H9 (cell line): ENCODE measurements at regions not wholly inside any gene's neighbourhood (a gene's known extent, or its start where the extent isn't known, plus 50 kb on each side); places are given as distances from the start of the nearest gene placed in this dataset.

Source experiments
- DNase-seq: peaks from one replicate; pipeline ENCODE4 v3.0.0-alpha.2; 2017
- H2AFZ ChIP-seq: one replicate; pipeline ENCODE4 v1.6.1; 2013; ENCODE audit warnings: mild to moderate bottlenecking, low read length, control low read depth, moderate library complexity
- H2AK5ac ChIP-seq: 2 replicates; pipeline ENCODE4 v1.6.1; 2013; ENCODE audit warnings: low read length, control low read depth, mixed read lengths; ENCODE audit not compliant: insufficient read length
- H2BK120ac ChIP-seq: one replicate; pipeline ENCODE4 v1.6.1; 2013; ENCODE audit warnings: low read depth, mild to moderate bottlenecking, low read length, control low read depth, inconsistent platforms; ENCODE audit not compliant: poor library complexity, severe bottlenecking
- H2BK12ac ChIP-seq: 2 replicates; pipeline ENCODE4 v1.6.1; 2013; ENCODE audit warnings: low read length, control low read depth, mixed read lengths, low read depth; ENCODE audit not compliant: insufficient read length
- H2BK15ac ChIP-seq: 2 replicates; pipeline ENCODE4 v1.6.1; 2013; ENCODE audit warnings: low read depth, low read length, control low read depth
- H2BK20ac ChIP-seq: one replicate; pipeline ENCODE4 v1.6.1; 2013; ENCODE audit warnings: low read depth, mild to moderate bottlenecking, low read length, control low read depth, inconsistent platforms; ENCODE audit not compliant: poor library complexity, severe bottlenecking
- H2BK5ac ChIP-seq: 2 replicates; pipeline ENCODE4 v1.6.1; 2013; ENCODE audit warnings: low read length, control low read depth, mixed read lengths; ENCODE audit not compliant: insufficient read length
- H3K14ac ChIP-seq: 2 replicates; pipeline ENCODE4 v1.6.1; 2013; ENCODE audit warnings: low read length, control low read depth; ENCODE audit not compliant: insufficient read depth
- H3K18ac ChIP-seq: 2 replicates; pipeline ENCODE4 v1.6.1; 2013; ENCODE audit warnings: low read depth, mild to moderate bottlenecking, mixed read lengths, low read length, control low read depth; ENCODE audit not compliant: insufficient read length
- H3K23ac ChIP-seq: 2 replicates; pipeline ENCODE4 v1.6.1; 2013; ENCODE audit warnings: low read length, control low read depth, mixed read lengths, low read depth; ENCODE audit not compliant: insufficient read length
- H3K23me2 ChIP-seq: 2 replicates; pipeline ENCODE4 v1.6.1; 2013; ENCODE audit warnings: low read depth, mild to moderate bottlenecking, mixed read lengths, low read length, control low read depth; ENCODE audit not compliant: insufficient read length, poor library complexity, severe bottlenecking
- H3K27ac ChIP-seq: 2 replicates; pipeline ENCODE4 v1.5.1; 2013; ENCODE audit warnings: low read length, control low read depth, mixed read lengths, low read depth; ENCODE audit not compliant: insufficient read length
- H3K27me3 ChIP-seq: 2 replicates; pipeline ENCODE4 v1.6.1; 2013; ENCODE audit warnings: low read length, control low read depth, inconsistent platforms; ENCODE audit not compliant: insufficient read depth
- H3K4ac ChIP-seq: 2 replicates; pipeline ENCODE4 v1.6.1; 2013; ENCODE audit warnings: low read depth, mild to moderate bottlenecking, control low read depth, inconsistent platforms, low read length, moderate library complexity
- H3K4me1 ChIP-seq: 2 replicates; pipeline ENCODE4 v1.6.1; 2013; ENCODE audit warnings: low read length, control low read depth, inconsistent platforms; ENCODE audit not compliant: insufficient read depth
- H3K4me2 ChIP-seq: 2 replicates; pipeline ENCODE4 v1.6.1; 2013; ENCODE audit warnings: low read length, control low read depth, mixed read lengths; ENCODE audit not compliant: insufficient read length, insufficient read depth
- H3K56ac ChIP-seq: 2 replicates; pipeline ENCODE4 v1.6.1; 2013; ENCODE audit warnings: low read depth, mild to moderate bottlenecking, mixed read lengths, low read length, control low read depth; ENCODE audit not compliant: insufficient read length
- H3K79me1 ChIP-seq: 2 replicates; pipeline ENCODE4 v1.6.1; 2013; ENCODE audit warnings: low read depth, mild to moderate bottlenecking, moderate library complexity, low read length, control low read depth, inconsistent platforms; ENCODE audit not compliant: insufficient read depth, poor library complexity, severe bottlenecking
- H3K79me2 ChIP-seq: 2 replicates; pipeline ENCODE4 v1.6.1; 2013; ENCODE audit warnings: low read length, control low read depth, inconsistent platforms; ENCODE audit not compliant: insufficient read depth
- H3K9ac ChIP-seq: 2 replicates; pipeline ENCODE4 v1.6.1; 2013; ENCODE audit warnings: low read length, control low read depth, mixed read lengths; ENCODE audit not compliant: insufficient read length; ENCODE audit errors: extremely low read depth
- H3K9me3 ChIP-seq: one replicate; pipeline ENCODE4 v1.6.1; 2013; ENCODE audit warnings: low read depth, low read length, inconsistent platforms; ENCODE audit not compliant: control insufficient read depth
- H3T11ph ChIP-seq: one replicate; pipeline ENCODE4 v1.6.1; 2013; ENCODE audit warnings: mild to moderate bottlenecking, low read length, control low read depth, inconsistent platforms
- H4K20me1 ChIP-seq: one replicate; pipeline ENCODE4 v1.6.1; 2013; ENCODE audit not compliant: control insufficient read depth, insufficient read length, insufficient read depth
- H4K5ac ChIP-seq: 2 replicates; pipeline ENCODE4 v1.6.1; 2013; ENCODE audit warnings: low read depth, mild to moderate bottlenecking, mixed read lengths, low read length, control low read depth; ENCODE audit not compliant: insufficient read length
- H4K8ac ChIP-seq: replicated peaks from 2 replicates; pipeline ENCODE4 v1.6.1; 2013; ENCODE audit warnings: low read length, control low read depth, mixed read lengths, low read depth; ENCODE audit not compliant: insufficient read length
- H4K91ac ChIP-seq: 2 replicates; pipeline ENCODE4 v1.6.1; 2013; ENCODE audit warnings: low read depth, mild to moderate bottlenecking, moderate library complexity, mixed read lengths, low read length, control low read depth; ENCODE audit not compliant: insufficient read length
- H3K27ac Mint-ChIP-seq, 3 experiments: 2 replicates in 2 of 3; 3 replicates in 1 of 3; pipeline ENCODE4 v1.8.0; 2020 to 2021; ENCODE audit warnings: mixed read lengths in 3 of 3, mild to moderate bottlenecking in 1 of 3, moderate library complexity in 1 of 3
- H3K27me3 Mint-ChIP-seq: 2 replicates; pipeline ENCODE4 v1.8.0; 2021; ENCODE audit warnings: low read depth, mild to moderate bottlenecking, moderate library complexity, mixed read lengths
- H3K36me3 Mint-ChIP-seq, 3 experiments: 2 replicates in 2 of 3; 3 replicates in 1 of 3; pipeline ENCODE4 v1.8.0; 2020 to 2021; ENCODE audit warnings: low read depth in 3 of 3, mixed read lengths in 3 of 3; ENCODE audit not compliant: insufficient read depth in 1 of 3
- H3K4me1 Mint-ChIP-seq, 2 experiments: 2 replicates each; pipeline ENCODE4 v1.8.0; 2020; ENCODE audit warnings: mixed read lengths in 2 of 2
- H3K4me3 Mint-ChIP-seq, 2 experiments: 2 replicates in 1 of 2; 3 replicates in 1 of 2; pipeline ENCODE4 v1.8.0; 2020 to 2021; ENCODE audit warnings: mild to moderate bottlenecking in 2 of 2, mixed read lengths in 2 of 2, moderate library complexity in 1 of 2
- H3K9me3 Mint-ChIP-seq, 2 experiments: 2 replicates in 1 of 2; 3 replicates in 1 of 2; pipeline ENCODE4 v1.8.0; 2020; ENCODE audit warnings: mild to moderate bottlenecking in 2 of 2, mixed read lengths in 2 of 2, moderate library complexity in 1 of 2
- CTCF ChIP-seq: fragments of 200-600 bp; sonication (generic); conservative IDR thresholded peaks from 3 replicates; pipeline ENCODE4 v1.8.0; 2021; ENCODE audit warnings: antibody characterized with exemption, mild to moderate bottlenecking
- WGBS: extraction: QIAGEN DNeasy Blood & Tissue Kit; methylation state at CpG from one replicate; pipeline ENCODE4 v1.1.7; 2013; ENCODE audit warnings: missing lambda C conversion rate, low lambda C conversion rate, mixed read lengths; ENCODE audit not compliant: insufficient read length; ENCODE audit errors: extremely low coverage; 5-methylcytosine and 5-hydroxymethylcytosine counted together

DNA sequence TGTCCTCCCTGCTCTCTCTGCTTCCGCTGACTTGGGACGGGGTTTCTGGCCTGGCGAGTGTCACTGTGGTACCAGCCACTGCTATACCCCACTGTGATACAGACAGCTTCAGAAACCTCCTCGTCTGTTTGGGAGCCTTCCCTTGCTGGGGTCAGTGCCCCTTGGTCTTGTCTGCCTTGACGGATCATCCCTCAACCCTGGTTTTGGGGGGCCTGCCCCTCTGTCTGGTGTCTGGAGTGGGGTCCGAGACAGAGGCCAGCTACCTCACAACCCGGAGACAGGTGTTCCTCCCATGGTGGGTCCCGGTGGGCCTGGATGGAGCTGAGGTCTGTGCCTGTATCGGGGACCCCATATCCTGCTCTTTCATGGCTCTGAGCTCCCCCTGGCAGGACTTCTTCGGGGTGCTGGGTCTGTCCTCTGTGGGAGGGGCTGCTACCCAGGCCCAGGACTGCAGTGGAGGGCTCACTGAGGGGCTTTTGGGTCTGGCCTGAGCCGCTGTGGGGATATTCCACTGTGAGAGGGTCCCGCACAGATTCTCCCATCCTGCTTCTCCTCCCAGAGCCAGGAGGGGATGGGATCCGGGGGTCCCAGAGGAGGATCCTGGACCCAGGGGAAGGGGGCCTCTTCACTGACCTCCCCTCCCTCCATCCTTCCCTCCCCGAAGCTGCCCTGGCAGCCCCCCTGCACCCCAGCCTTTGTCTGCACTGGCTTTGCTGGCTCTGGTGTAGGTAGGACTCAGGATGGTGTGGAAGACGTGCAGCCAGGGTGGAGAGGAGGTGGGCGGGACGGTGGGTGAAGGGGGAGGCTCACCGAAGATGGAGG is 365.5 kb downstream of the TMEM121 start:
- H3K27me3 Mint-ChIP-seq, result peaks cover 4% of the 10 kb centered on the region
- no peak overlapping the region for H3K23ac ChIP-seq

More for the DNA sequence above, 365.5 kb downstream of the TMEM121 start:
- no peak overlapping the region for H2BK12ac ChIP-seq
- no peak overlapping the region for H3K14ac ChIP-seq
- no peak overlapping the region for H2BK120ac ChIP-seq
- H4K91ac ChIP-seq, result no peak overlapping the region
- no peak overlapping the region for H2AFZ ChIP-seq
- H3K4me2 ChIP-seq, result no peak overlapping the region
- Mint-ChIP-seq H3K4me1 (no peaks in the 10 kb centered on the region), H3K36me3 (peaks cover 4 to 23% (median 14%) of the 10 kb centered on the region in 3 experiments; a peak in 6 of 7 replicates), H3K9me3 (peaks cover 77 to 87% of the 10 kb centered on the region in 2 experiments), H3K27ac (no peak overlapping the region), H3K4me3 (no peak overlapping the region)
- no peaks in the 10 kb centered on the region for H3K27me3 ChIP-seq
- H3K4ac ChIP-seq, result no peak overlapping the region
- H4K5ac ChIP-seq, result no peak overlapping the region
- H4K20me1 ChIP-seq, result no peaks in the 10 kb centered on the region
- H4K8ac ChIP-seq, result no peak overlapping the region
- H2AK5ac ChIP-seq, result no peak overlapping the region
- no peak overlapping the region for H3T11ph ChIP-seq
- no peak overlapping the region for H2BK20ac ChIP-seq
- H3K9me3 ChIP-seq, result peaks cover 75% of the 10 kb centered on the region
- no peaks in the 10 kb centered on the region for H3K79me1 ChIP-seq
- H3K23me2 ChIP-seq, result no peaks in the 10 kb centered on the region
- no peak overlapping the region for H2BK5ac ChIP-seq
- no peak overlapping the region for H2BK15ac ChIP-seq
- H3K18ac ChIP-seq, result no peak overlapping the region
- no peak for TF ChIP-seq CTCF
- no peak overlapping the region for H3K27ac ChIP-seq
- no peak for DNase-seq
- no peak overlapping the region for H3K56ac ChIP-seq
- H3K4me1 ChIP-seq, result no peaks in the 10 kb centered on the region
- no CpG with 5 or more reads among the region's 18 CpGs for WGBS
- no peak overlapping the region for H3K9ac ChIP-seq
- no peaks in the 10 kb centered on the region for H3K79me2 ChIP-seq
